Endothelial cell of umbilical vein (primary cell): ENCODE measurements at regions not wholly inside any gene's neighbourhood (a gene's known extent, or its start where the extent isn't known, plus 50 kb on each side); places are given as distances from the start of the nearest gene placed in this dataset.

Source experiments
- CTCF ChIP-seq, 2 donors: IDR thresholded peaks; 1 replicate in 1 of 2; 2 replicates in 1 of 2; pipeline ENCODE4 v1.5.1; 2011; ENCODE audit warnings: low read length in 2 of 2, mild to moderate bottlenecking in 2 of 2, moderate library complexity in 2 of 2, control low read depth in 1 of 2, inconsistent platforms in 1 of 2, low read depth in 1 of 2; ENCODE audit not compliant: insufficient read depth in 1 of 2; ENCODE audit errors: extremely low read depth in 1 of 2
- FOS ChIP-seq: IDR thresholded peaks from 2 replicates; pipeline ENCODE4 v1.6.1; 2011; ENCODE audit warnings: mild to moderate bottlenecking, low read length, moderate library complexity, borderline replicate concordance; ENCODE audit not compliant: insufficient read depth
- POLR2AphosphoS5 ChIP-seq: IDR thresholded peaks from 2 replicates; pipeline ENCODE4 v1.6.1; 2012; ENCODE audit warnings: low read depth, mild to moderate bottlenecking, control low read depth, low read length, moderate library complexity; ENCODE audit not compliant: insufficient read depth

GRCh38 chr6:150303256-150303655 is 65.6 kb upstream of the IYD start:
- TF ChIP-seq FOS, result no peak
- no peak for TF ChIP-seq POLR2AphosphoS5
- no peak for TF ChIP-seq CTCF (IDR thresholded peaks at IDR 0.05; ENCODE audit: extremely low read depth in 1 of 2, insufficient read depth in 1 of 2, low read depth in 1 of 2, low read length in 2 of 2)
